ENCODE measurements at regions not wholly inside any gene's neighbourhood (a gene's known extent, or its start where the extent isn't known, plus 50 kb on each side); places are given as distances from the start of the nearest gene placed in this dataset.

DNA sequence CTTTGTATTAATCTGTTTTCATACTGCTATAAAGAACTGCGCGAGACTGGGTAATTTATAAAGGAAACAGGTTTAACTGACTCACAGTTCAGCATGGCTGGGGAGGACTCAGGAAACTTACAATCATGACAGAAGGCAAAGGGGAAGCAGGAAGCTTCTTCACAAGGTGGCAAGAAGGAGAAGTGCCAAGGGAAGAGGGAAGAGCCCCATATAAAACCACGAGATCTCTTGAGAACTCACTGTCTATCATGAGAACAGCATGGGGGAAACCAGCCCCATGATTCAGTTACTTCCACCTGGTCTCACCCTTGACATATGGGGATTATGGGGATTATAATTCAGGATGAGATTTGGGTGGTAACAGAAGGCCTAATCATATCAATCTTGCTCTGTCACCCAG, 60.9 kb upstream of the CHD1 start:
- no peak overlapping the region for H3K4me3 ChIP-seq (ENCODE audit: low read length)
- H3K9me3 ChIP-seq (ENCODE audit: control insufficient read depth, low read length), result no peaks in the 10 kb centered on the region
- no peaks in the 10 kb centered on the region for H3K36me3 ChIP-seq (ENCODE audit: control insufficient read depth, insufficient read depth, low read length)
- H3K27me3 ChIP-seq (ENCODE audit: control insufficient read depth, insufficient read depth, low read length), result no peaks in the 10 kb centered on the region
- no peak overlapping the region for H3K9ac ChIP-seq (ENCODE audit: low read length)
- H3K4me1 ChIP-seq (ENCODE audit: control insufficient read depth, insufficient read depth, low read length), result peaks cover 13% of the 10 kb centered on the region

DNA sequence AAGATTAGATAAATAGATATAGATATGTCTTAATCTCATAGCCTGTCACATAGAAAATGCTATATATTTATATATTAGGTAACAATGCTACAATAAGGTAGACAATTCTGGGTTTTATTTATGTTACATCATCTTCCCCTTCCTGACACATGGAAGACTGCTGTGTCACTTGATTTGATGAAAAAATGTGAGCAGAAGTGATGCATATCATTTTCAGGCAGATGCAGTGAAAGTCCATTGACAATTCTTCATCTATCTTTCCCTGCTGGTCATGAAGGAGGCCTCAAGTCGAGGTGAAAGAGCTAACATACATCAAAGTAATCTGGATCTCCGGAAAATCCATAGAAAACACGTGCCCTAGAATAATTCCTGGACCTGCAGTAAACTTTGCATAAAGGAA, 57.8 kb upstream of the CHD1 start:
- H3K36me3 ChIP-seq (ENCODE audit: control insufficient read depth, insufficient read depth, low read length), result no peaks in the 10 kb centered on the region
- no peaks in the 10 kb centered on the region for H3K9me3 ChIP-seq (ENCODE audit: control insufficient read depth, low read length)
- no peaks in the 10 kb centered on the region for H3K4me1 ChIP-seq (ENCODE audit: control insufficient read depth, insufficient read depth, low read length)
- H3K4me3 ChIP-seq (ENCODE audit: low read length), result no peak overlapping the region
- H3K27me3 ChIP-seq (ENCODE audit: control insufficient read depth, insufficient read depth, low read length), result no peaks in the 10 kb centered on the region
- H3K9ac ChIP-seq (ENCODE audit: low read length), result no peak overlapping the region

DNA sequence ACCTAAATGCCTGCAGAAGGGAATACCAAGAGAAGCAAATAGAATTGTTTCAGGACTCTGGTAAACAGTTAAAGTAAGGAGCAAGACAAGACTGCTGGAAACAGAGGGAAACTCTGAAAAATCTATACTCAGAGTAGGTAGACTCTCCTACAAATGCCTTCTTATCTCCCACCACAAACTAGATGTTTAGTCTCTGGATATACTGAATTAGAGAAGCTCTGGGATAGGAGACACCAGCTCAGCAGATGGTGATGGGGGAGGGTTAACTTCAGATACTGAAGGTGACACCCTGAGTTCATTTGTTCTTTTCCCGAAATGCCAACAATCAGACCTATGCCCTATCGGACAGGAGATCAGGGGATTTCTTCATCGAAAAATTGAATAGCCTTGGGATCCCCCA, 54.1 kb upstream of the CHD1 start:
- no peaks in the 10 kb centered on the region for H3K4me1 ChIP-seq (ENCODE audit: control insufficient read depth, insufficient read depth, low read length)
- no peak overlapping the region for H3K9ac ChIP-seq (ENCODE audit: low read length)
- no peaks in the 10 kb centered on the region for H3K27me3 ChIP-seq (ENCODE audit: control insufficient read depth, insufficient read depth, low read length)
- no peaks in the 10 kb centered on the region for H3K9me3 ChIP-seq (ENCODE audit: control insufficient read depth, low read length)
- H3K36me3 ChIP-seq (ENCODE audit: control insufficient read depth, insufficient read depth, low read length), result no peaks in the 10 kb centered on the region
- H3K4me3 ChIP-seq (ENCODE audit: low read length), result no peak overlapping the region

Data from mucosa of stomach (tissue), 1 donor.